Osteoblast (primary cell): ENCODE measurements at regions not wholly inside any gene's neighbourhood (a gene's known extent, or its start where the extent isn't known, plus 50 kb on each side); places are given as distances from the start of the nearest gene placed in this dataset.

Experiments
- DNase-seq: peaks from one replicate; pipeline ENCODE4 v3.0.0; 2011; ENCODE audit warnings: low spot score, mixed read lengths; ENCODE audit not compliant: insufficient read length; ENCODE audit errors: missing footprints
- H2AFZ ChIP-seq: 2 replicates; pipeline ENCODE4 v1.6.0; 2011; ENCODE audit warnings: mild to moderate bottlenecking, low read length
- H3K27ac ChIP-seq: 2 replicates; pipeline ENCODE4 v1.5.1; 2011; ENCODE audit warnings: mild to moderate bottlenecking, low read depth, low read length, moderate library complexity
- H3K27me3 ChIP-seq: 2 replicates; pipeline ENCODE4 v1.6.0; 2012; ENCODE audit warnings: mild to moderate bottlenecking, control low read depth, inconsistent platforms, low read length, moderate library complexity; ENCODE audit not compliant: insufficient read depth
- H3K36me3 ChIP-seq: 2 replicates; pipeline ENCODE4 v1.5.1; 2011; ENCODE audit warnings: mild to moderate bottlenecking, low read length, control low read depth, moderate library complexity; ENCODE audit not compliant: insufficient read depth
- H3K4me1 ChIP-seq: 2 replicates; pipeline ENCODE4 v1.5.1; 2011; ENCODE audit warnings: mild to moderate bottlenecking, low read length, control low read depth, moderate library complexity; ENCODE audit not compliant: insufficient read depth
- H3K4me2 ChIP-seq: 2 replicates; pipeline ENCODE4 v1.6.0; 2011; ENCODE audit warnings: mild to moderate bottlenecking, low read length; ENCODE audit not compliant: insufficient read depth
- H3K4me3 ChIP-seq: fragments of 200-600 bp; sonication (generic); 3 replicates; pipeline ENCODE4 v1.5.1; 2012; ENCODE audit warnings: mild to moderate bottlenecking, low read length, inconsistent platforms; ENCODE audit not compliant: insufficient read depth
- H3K79me2 ChIP-seq: 2 replicates; pipeline ENCODE4 v1.6.0; 2012; ENCODE audit warnings: mild to moderate bottlenecking, low read length, control low read depth, inconsistent platforms; ENCODE audit not compliant: insufficient read depth
- H3K9me3 ChIP-seq: 2 replicates; pipeline ENCODE4 v1.5.1; 2011; ENCODE audit warnings: low read depth, low read length, control low read depth
- H4K20me1 ChIP-seq: 2 replicates; pipeline ENCODE4 v1.6.0; 2012; ENCODE audit warnings: mild to moderate bottlenecking, low read length, control low read depth; ENCODE audit not compliant: insufficient read depth
- TF ChIP-seq, protein P1 (sequence below): IDR thresholded peaks from 2 replicates; pipeline ENCODE4 v1.5.1; 2011; ENCODE audit warnings: mild to moderate bottlenecking, low read depth, low read length, moderate library complexity; ENCODE audit errors: extremely low read depth

DNA sequence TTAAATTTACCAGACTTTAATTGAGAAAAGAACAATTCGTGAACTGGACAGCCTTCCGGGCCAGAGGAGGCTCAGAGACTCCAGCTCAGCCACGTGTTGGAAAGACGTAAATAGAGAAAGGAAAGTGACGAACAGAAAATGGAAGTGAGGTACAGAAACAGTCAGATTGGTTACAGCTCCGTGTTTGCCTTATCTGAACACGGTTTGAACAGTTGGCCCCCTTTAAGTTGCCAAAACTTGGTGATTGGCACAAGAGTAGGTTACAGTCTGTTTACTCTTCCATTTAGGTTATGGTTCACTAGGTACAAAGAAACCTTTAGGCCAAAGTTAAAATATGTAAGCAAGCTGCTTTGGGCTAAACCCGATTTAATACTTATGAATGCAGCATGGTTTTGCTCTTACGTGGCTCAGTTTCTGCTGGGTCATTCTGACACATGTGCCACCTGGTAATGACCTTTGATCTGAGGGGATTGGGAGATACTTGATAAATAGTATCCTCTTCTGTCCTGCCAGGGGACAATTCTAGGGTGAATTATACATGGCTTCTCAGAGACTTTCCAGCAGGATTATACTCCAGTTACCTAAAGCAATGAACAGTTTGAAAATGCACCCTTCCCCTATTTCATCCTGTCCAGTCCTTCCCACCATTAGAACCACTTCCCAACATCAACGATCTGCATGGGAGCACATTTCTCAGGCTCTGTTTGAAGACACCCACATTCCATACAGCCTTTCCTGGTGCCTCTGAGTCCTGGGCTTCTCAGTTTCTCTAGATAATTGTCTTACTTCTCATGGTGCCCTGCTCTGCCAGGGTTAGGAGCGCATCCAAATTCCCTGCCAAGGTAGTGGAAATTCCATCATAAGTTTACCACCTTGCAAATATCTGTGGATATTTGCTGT is 65.1 kb upstream of the TGIF1 start:
- no peaks in the 10 kb centered on the region for H3K79me2 ChIP-seq
- no peaks in the 10 kb centered on the region for H4K20me1 ChIP-seq
- H3K27me3 ChIP-seq: no peaks in the 10 kb centered on the region
- no peak overlapping the region for H2AFZ ChIP-seq
- H3K27ac ChIP-seq: no peak overlapping the region
- H3K4me1 ChIP-seq: peaks cover 5% of the 10 kb centered on the region
- H3K4me2 ChIP-seq: no peak overlapping the region
- DNase-seq: no peak
- H3K36me3 ChIP-seq: no peaks in the 10 kb centered on the region
- H3K9me3 ChIP-seq: no peaks in the 10 kb centered on the region
- H3K4me3 ChIP-seq: no peak overlapping the region
- TF ChIP-seq, protein P1, sequence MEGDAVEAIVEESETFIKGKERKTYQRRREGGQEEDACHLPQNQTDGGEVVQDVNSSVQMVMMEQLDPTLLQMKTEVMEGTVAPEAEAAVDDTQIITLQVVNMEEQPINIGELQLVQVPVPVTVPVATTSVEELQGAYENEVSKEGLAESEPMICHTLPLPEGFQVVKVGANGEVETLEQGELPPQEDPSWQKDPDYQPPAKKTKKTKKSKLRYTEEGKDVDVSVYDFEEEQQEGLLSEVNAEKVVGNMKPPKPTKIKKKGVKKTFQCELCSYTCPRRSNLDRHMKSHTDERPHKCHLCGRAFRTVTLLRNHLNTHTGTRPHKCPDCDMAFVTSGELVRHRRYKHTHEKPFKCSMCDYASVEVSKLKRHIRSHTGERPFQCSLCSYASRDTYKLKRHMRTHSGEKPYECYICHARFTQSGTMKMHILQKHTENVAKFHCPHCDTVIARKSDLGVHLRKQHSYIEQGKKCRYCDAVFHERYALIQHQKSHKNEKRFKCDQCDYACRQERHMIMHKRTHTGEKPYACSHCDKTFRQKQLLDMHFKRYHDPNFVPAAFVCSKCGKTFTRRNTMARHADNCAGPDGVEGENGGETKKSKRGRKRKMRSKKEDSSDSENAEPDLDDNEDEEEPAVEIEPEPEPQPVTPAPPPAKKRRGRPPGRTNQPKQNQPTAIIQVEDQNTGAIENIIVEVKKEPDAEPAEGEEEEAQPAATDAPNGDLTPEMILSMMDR: no peak

DNA sequence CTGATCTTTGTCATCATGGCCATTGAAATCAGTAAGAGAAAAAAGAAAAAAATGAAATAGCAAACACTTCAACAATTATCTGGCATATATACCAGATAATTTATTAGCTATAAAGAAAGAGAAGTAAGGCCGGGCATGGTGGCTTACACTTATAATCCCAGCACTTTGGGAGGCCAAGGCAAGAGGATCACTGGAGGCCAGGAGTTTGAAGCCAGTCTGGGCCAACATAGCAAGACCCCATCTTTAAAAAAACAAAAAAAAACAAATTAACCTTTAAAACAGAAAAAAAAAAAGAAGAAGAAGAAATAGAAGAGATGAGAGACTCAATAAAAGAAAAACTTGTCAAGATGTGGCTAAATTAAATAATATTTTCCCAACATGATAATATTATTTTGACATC is 61.6 kb upstream of the TGIF1 start:
- no peak for DNase-seq
- H2AFZ ChIP-seq: no peak overlapping the region
- H3K4me3 ChIP-seq: no peak overlapping the region
- no peak overlapping the region for H3K27ac ChIP-seq
- no peak overlapping the region for H3K4me2 ChIP-seq
- H3K9me3 ChIP-seq: no peaks in the 10 kb centered on the region
- H3K4me1 ChIP-seq: no peaks in the 10 kb centered on the region
- TF ChIP-seq, protein P1: no peak
- no peaks in the 10 kb centered on the region for H3K27me3 ChIP-seq
- no peaks in the 10 kb centered on the region for H3K79me2 ChIP-seq
- H3K36me3 ChIP-seq: no peaks in the 10 kb centered on the region
- no peaks in the 10 kb centered on the region for H4K20me1 ChIP-seq

DNA sequence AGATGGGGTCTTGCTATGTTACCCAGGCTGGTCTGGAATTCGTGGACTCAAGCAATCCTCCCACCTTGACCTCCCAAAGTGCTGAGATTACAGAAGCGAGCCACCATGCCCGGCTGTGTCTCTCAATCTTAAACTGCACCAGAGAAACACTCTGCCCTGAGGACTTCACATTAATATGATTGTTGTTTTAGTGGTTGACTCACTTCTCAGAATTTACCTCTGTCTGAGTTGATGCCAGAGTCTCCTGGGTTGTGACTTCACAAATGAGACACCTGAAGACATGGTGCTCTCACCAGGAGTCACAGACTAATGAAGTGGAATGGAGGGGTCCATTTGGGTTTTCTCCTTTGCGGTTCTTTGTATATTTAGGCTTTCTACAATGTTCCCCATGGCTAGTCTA is 61.0 kb upstream of the TGIF1 start:
- no peak for DNase-seq
- H3K4me3 ChIP-seq: no peak overlapping the region
- TF ChIP-seq, protein P1: no peak
- no peaks in the 10 kb centered on the region for H3K27me3 ChIP-seq
- H4K20me1 ChIP-seq: no peaks in the 10 kb centered on the region
- no peak overlapping the region for H3K27ac ChIP-seq
- H3K36me3 ChIP-seq: no peaks in the 10 kb centered on the region
- H2AFZ ChIP-seq: no peak overlapping the region
- no peak overlapping the region for H3K4me2 ChIP-seq
- no peaks in the 10 kb centered on the region for H3K79me2 ChIP-seq
- no peaks in the 10 kb centered on the region for H3K9me3 ChIP-seq
- H3K4me1 ChIP-seq: no peaks in the 10 kb centered on the region

DNA sequence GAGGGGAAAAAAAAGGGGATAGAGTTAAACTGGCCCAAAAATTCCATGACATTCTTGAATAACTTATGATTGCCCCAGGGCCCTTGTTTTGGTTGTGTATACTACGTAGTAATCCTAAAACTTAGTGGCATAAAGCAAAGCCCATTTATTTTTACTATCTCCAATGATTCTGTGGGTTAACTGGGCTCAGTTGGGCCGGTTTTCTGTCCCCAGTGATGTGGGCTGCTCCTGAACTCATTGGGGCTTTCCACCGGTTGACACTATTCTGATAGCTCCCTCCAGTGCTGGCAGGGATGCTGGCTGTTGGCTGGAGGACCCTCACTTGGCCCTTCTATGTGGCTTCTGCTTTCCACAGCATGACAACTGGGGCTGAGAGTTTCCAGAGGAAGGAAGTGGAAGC is 60.0 kb upstream of the TGIF1 start:
- H3K36me3 ChIP-seq: no peaks in the 10 kb centered on the region
- no peaks in the 10 kb centered on the region for H3K9me3 ChIP-seq
- no peaks in the 10 kb centered on the region for H4K20me1 ChIP-seq
- TF ChIP-seq, protein P1: no peak
- no peak overlapping the region for H2AFZ ChIP-seq
- no peak overlapping the region for H3K27ac ChIP-seq
- DNase-seq: no peak
- no peaks in the 10 kb centered on the region for H3K79me2 ChIP-seq
- no peak overlapping the region for H3K4me2 ChIP-seq
- H3K4me1 ChIP-seq: no peaks in the 10 kb centered on the region
- no peak overlapping the region for H3K4me3 ChIP-seq
- no peaks in the 10 kb centered on the region for H3K27me3 ChIP-seq
